H9 (cell line): ENCODE measurements at regions not wholly inside any gene's neighbourhood (a gene's known extent, or its start where the extent isn't known, plus 50 kb on each side); places are given as distances from the start of the nearest gene placed in this dataset.
"Not testable (repeated sequence)": the region's sequence is repeated elsewhere in the genome, so short reads cannot be mapped to it uniquely, and the experiment has no call there.

Experiments used
- DNase-seq: peaks from one replicate; pipeline ENCODE4 v3.0.0-alpha.2; 2017
- H2AFZ ChIP-seq: one replicate; pipeline ENCODE4 v1.6.1; 2013; ENCODE audit warnings: mild to moderate bottlenecking, low read length, control low read depth, moderate library complexity
- H2AK5ac ChIP-seq: 2 replicates; pipeline ENCODE4 v1.6.1; 2013; ENCODE audit warnings: low read length, control low read depth, mixed read lengths; ENCODE audit not compliant: insufficient read length
- H2BK120ac ChIP-seq: one replicate; pipeline ENCODE4 v1.6.1; 2013; ENCODE audit warnings: low read depth, mild to moderate bottlenecking, low read length, control low read depth, inconsistent platforms; ENCODE audit not compliant: poor library complexity, severe bottlenecking
- H2BK12ac ChIP-seq: 2 replicates; pipeline ENCODE4 v1.6.1; 2013; ENCODE audit warnings: low read length, control low read depth, mixed read lengths, low read depth; ENCODE audit not compliant: insufficient read length
- H2BK15ac ChIP-seq: 2 replicates; pipeline ENCODE4 v1.6.1; 2013; ENCODE audit warnings: low read depth, low read length, control low read depth
- H2BK20ac ChIP-seq: one replicate; pipeline ENCODE4 v1.6.1; 2013; ENCODE audit warnings: low read depth, mild to moderate bottlenecking, low read length, control low read depth, inconsistent platforms; ENCODE audit not compliant: poor library complexity, severe bottlenecking
- H2BK5ac ChIP-seq: 2 replicates; pipeline ENCODE4 v1.6.1; 2013; ENCODE audit warnings: low read length, control low read depth, mixed read lengths; ENCODE audit not compliant: insufficient read length
- H3K14ac ChIP-seq: 2 replicates; pipeline ENCODE4 v1.6.1; 2013; ENCODE audit warnings: low read length, control low read depth; ENCODE audit not compliant: insufficient read depth
- H3K18ac ChIP-seq: 2 replicates; pipeline ENCODE4 v1.6.1; 2013; ENCODE audit warnings: low read depth, mild to moderate bottlenecking, mixed read lengths, low read length, control low read depth; ENCODE audit not compliant: insufficient read length
- H3K23ac ChIP-seq: 2 replicates; pipeline ENCODE4 v1.6.1; 2013; ENCODE audit warnings: low read length, control low read depth, mixed read lengths, low read depth; ENCODE audit not compliant: insufficient read length
- H3K23me2 ChIP-seq: 2 replicates; pipeline ENCODE4 v1.6.1; 2013; ENCODE audit warnings: low read depth, mild to moderate bottlenecking, mixed read lengths, low read length, control low read depth; ENCODE audit not compliant: insufficient read length, poor library complexity, severe bottlenecking
- H3K27ac ChIP-seq: 2 replicates; pipeline ENCODE4 v1.5.1; 2013; ENCODE audit warnings: low read length, control low read depth, mixed read lengths, low read depth; ENCODE audit not compliant: insufficient read length
- H3K27me3 ChIP-seq: 2 replicates; pipeline ENCODE4 v1.6.1; 2013; ENCODE audit warnings: low read length, control low read depth, inconsistent platforms; ENCODE audit not compliant: insufficient read depth
- H3K4ac ChIP-seq: 2 replicates; pipeline ENCODE4 v1.6.1; 2013; ENCODE audit warnings: low read depth, mild to moderate bottlenecking, control low read depth, inconsistent platforms, low read length, moderate library complexity
- H3K4me1 ChIP-seq: 2 replicates; pipeline ENCODE4 v1.6.1; 2013; ENCODE audit warnings: low read length, control low read depth, inconsistent platforms; ENCODE audit not compliant: insufficient read depth
- H3K4me2 ChIP-seq: 2 replicates; pipeline ENCODE4 v1.6.1; 2013; ENCODE audit warnings: low read length, control low read depth, mixed read lengths; ENCODE audit not compliant: insufficient read length, insufficient read depth
- H3K56ac ChIP-seq: 2 replicates; pipeline ENCODE4 v1.6.1; 2013; ENCODE audit warnings: low read depth, mild to moderate bottlenecking, mixed read lengths, low read length, control low read depth; ENCODE audit not compliant: insufficient read length
- H3K79me1 ChIP-seq: 2 replicates; pipeline ENCODE4 v1.6.1; 2013; ENCODE audit warnings: low read depth, mild to moderate bottlenecking, moderate library complexity, low read length, control low read depth, inconsistent platforms; ENCODE audit not compliant: insufficient read depth, poor library complexity, severe bottlenecking
- H3K79me2 ChIP-seq: 2 replicates; pipeline ENCODE4 v1.6.1; 2013; ENCODE audit warnings: low read length, control low read depth, inconsistent platforms; ENCODE audit not compliant: insufficient read depth
- H3K9ac ChIP-seq: 2 replicates; pipeline ENCODE4 v1.6.1; 2013; ENCODE audit warnings: low read length, control low read depth, mixed read lengths; ENCODE audit not compliant: insufficient read length; ENCODE audit errors: extremely low read depth
- H3K9me3 ChIP-seq: one replicate; pipeline ENCODE4 v1.6.1; 2013; ENCODE audit warnings: low read depth, low read length, inconsistent platforms; ENCODE audit not compliant: control insufficient read depth
- H3T11ph ChIP-seq: one replicate; pipeline ENCODE4 v1.6.1; 2013; ENCODE audit warnings: mild to moderate bottlenecking, low read length, control low read depth, inconsistent platforms
- H4K20me1 ChIP-seq: one replicate; pipeline ENCODE4 v1.6.1; 2013; ENCODE audit not compliant: control insufficient read depth, insufficient read length, insufficient read depth
- H4K5ac ChIP-seq: 2 replicates; pipeline ENCODE4 v1.6.1; 2013; ENCODE audit warnings: low read depth, mild to moderate bottlenecking, mixed read lengths, low read length, control low read depth; ENCODE audit not compliant: insufficient read length
- H4K8ac ChIP-seq: replicated peaks from 2 replicates; pipeline ENCODE4 v1.6.1; 2013; ENCODE audit warnings: low read length, control low read depth, mixed read lengths, low read depth; ENCODE audit not compliant: insufficient read length
- H4K91ac ChIP-seq: 2 replicates; pipeline ENCODE4 v1.6.1; 2013; ENCODE audit warnings: low read depth, mild to moderate bottlenecking, moderate library complexity, mixed read lengths, low read length, control low read depth; ENCODE audit not compliant: insufficient read length
- H3K27ac Mint-ChIP-seq, 3 experiments: 2 replicates in 2 of 3; 3 replicates in 1 of 3; pipeline ENCODE4 v1.8.0; 2020 to 2021; ENCODE audit warnings: mixed read lengths in 3 of 3, mild to moderate bottlenecking in 1 of 3, moderate library complexity in 1 of 3
- H3K27me3 Mint-ChIP-seq: 2 replicates; pipeline ENCODE4 v1.8.0; 2021; ENCODE audit warnings: low read depth, mild to moderate bottlenecking, moderate library complexity, mixed read lengths
- H3K36me3 Mint-ChIP-seq, 3 experiments: 2 replicates in 2 of 3; 3 replicates in 1 of 3; pipeline ENCODE4 v1.8.0; 2020 to 2021; ENCODE audit warnings: low read depth in 3 of 3, mixed read lengths in 3 of 3; ENCODE audit not compliant: insufficient read depth in 1 of 3
- H3K4me1 Mint-ChIP-seq, 2 experiments: 2 replicates each; pipeline ENCODE4 v1.8.0; 2020; ENCODE audit warnings: mixed read lengths in 2 of 2
- H3K4me3 Mint-ChIP-seq, 2 experiments: 2 replicates in 1 of 2; 3 replicates in 1 of 2; pipeline ENCODE4 v1.8.0; 2020 to 2021; ENCODE audit warnings: mild to moderate bottlenecking in 2 of 2, mixed read lengths in 2 of 2, moderate library complexity in 1 of 2
- H3K9me3 Mint-ChIP-seq, 2 experiments: 2 replicates in 1 of 2; 3 replicates in 1 of 2; pipeline ENCODE4 v1.8.0; 2020; ENCODE audit warnings: mild to moderate bottlenecking in 2 of 2, mixed read lengths in 2 of 2, moderate library complexity in 1 of 2
- WGBS: extraction: QIAGEN DNeasy Blood & Tissue Kit; methylation state at CpG from one replicate; pipeline ENCODE4 v1.1.7; 2013; ENCODE audit warnings: missing lambda C conversion rate, low lambda C conversion rate, mixed read lengths; ENCODE audit not compliant: insufficient read length; ENCODE audit errors: extremely low coverage; 5-methylcytosine and 5-hydroxymethylcytosine counted together
- TF ChIP-seq, protein P1 (sequence below): fragments of 200-600 bp; sonication (generic); conservative IDR thresholded peaks from 3 replicates; pipeline ENCODE4 v1.8.0; 2021; ENCODE audit warnings: antibody characterized with exemption, mild to moderate bottlenecking

DNA sequence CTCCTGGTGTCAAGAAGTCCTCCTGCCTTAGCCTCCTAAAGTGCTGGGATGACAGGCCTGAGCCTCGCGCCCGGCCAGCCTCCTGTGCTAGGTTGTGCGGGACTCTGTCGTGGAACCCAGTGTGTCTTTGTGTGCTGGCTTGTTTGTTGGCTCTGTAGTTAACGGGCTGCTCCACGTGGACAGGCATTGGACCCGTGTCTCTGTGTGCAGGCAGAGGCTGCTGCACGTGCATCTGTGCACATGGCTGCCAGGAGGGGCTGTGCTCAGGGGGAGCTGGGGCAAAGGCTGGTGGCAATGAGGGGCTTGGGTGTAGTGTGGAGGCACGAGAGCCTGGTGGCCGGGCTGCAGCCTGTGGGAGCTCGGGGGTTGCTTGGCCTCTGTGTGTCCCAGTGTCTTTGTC lies 121.3 kb upstream of the ALDH3B2 start:
- H3K4me3 Mint-ChIP-seq: no peak overlapping the region

DNA sequence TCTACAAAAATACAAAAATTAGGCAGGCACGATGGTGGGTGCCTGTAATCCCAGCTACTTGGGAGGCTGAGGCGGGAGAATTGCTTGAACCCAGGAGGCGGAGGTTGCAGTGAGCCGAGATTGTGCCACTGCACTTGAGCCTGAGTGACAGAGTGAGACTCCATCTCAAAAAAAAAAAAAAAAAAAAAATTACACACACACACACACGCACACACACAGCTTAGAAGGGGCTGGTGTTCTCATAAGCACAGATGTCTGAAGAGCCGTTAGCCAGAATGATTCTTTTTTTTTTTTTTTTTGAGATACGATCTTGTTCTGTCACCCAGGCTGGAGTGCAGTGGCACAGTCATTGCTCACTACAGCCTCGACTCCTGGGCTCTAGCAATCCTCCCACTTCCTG lies 119.3 kb upstream of the ALDH3B2 start:
- H3K4ac ChIP-seq, H3T11ph ChIP-seq, H2BK20ac ChIP-seq: not testable (repeated sequence)

More for the DNA sequence above, 121.3 kb upstream of the ALDH3B2 start:
- no peaks in the 10 kb centered on the region for H3K36me3 Mint-ChIP-seq
- Histone ChIP-seq H2AK5ac (no peak overlapping the region), H2BK15ac (no peak overlapping the region), H4K8ac (no peak overlapping the region), H2BK20ac (no peak overlapping the region), H2BK120ac (no peak overlapping the region), H4K91ac (no peak overlapping the region), H2BK12ac (no peak overlapping the region), H3K4ac (no peak overlapping the region), H3K27ac (no peak overlapping the region), H3K79me2 (no peaks in the 10 kb centered on the region), H3K23me2 (no peaks in the 10 kb centered on the region), H3K9ac (no peak overlapping the region), H3K4me2 (no peak overlapping the region), H3K56ac (no peak overlapping the region), H3T11ph (no peak overlapping the region), H3K14ac (no peak overlapping the region), H3K79me1 (no peaks in the 10 kb centered on the region), H3K27me3 (no peaks in the 10 kb centered on the region), H4K20me1 (no peaks in the 10 kb centered on the region), H3K4me1 (no peaks in the 10 kb centered on the region; the same call in 1 of the 2 replicates), H4K5ac (no peak overlapping the region), H3K18ac (no peak overlapping the region), H2BK5ac (no peak overlapping the region), H2AFZ (no peak overlapping the region), H3K9me3 (no peaks in the 10 kb centered on the region), H3K23ac (no peak overlapping the region)
- H3K9me3 Mint-ChIP-seq: no peaks in the 10 kb centered on the region
- H3K4me1 Mint-ChIP-seq: peaks cover 13 to 15% of the 10 kb centered on the region in 2 experiments
- no peak overlapping the region for H3K27ac Mint-ChIP-seq
- WGBS: no CpG with 5 or more reads among the region's 12 CpGs
- TF ChIP-seq, protein P1, sequence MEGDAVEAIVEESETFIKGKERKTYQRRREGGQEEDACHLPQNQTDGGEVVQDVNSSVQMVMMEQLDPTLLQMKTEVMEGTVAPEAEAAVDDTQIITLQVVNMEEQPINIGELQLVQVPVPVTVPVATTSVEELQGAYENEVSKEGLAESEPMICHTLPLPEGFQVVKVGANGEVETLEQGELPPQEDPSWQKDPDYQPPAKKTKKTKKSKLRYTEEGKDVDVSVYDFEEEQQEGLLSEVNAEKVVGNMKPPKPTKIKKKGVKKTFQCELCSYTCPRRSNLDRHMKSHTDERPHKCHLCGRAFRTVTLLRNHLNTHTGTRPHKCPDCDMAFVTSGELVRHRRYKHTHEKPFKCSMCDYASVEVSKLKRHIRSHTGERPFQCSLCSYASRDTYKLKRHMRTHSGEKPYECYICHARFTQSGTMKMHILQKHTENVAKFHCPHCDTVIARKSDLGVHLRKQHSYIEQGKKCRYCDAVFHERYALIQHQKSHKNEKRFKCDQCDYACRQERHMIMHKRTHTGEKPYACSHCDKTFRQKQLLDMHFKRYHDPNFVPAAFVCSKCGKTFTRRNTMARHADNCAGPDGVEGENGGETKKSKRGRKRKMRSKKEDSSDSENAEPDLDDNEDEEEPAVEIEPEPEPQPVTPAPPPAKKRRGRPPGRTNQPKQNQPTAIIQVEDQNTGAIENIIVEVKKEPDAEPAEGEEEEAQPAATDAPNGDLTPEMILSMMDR: no peak
- no peaks in the 10 kb centered on the region for H3K27me3 Mint-ChIP-seq
- DNase-seq: no peak

More for the DNA sequence above, 119.3 kb upstream of the ALDH3B2 start:
- not testable (repeated sequence) for H2BK5ac ChIP-seq, H4K5ac ChIP-seq, H4K91ac ChIP-seq, H2BK15ac ChIP-seq, H3K4me2 ChIP-seq, H3K4me3 Mint-ChIP-seq, H2BK12ac ChIP-seq, H3K79me2 ChIP-seq, H4K20me1 ChIP-seq, H3K27ac Mint-ChIP-seq, H3K27ac ChIP-seq, H3K9ac ChIP-seq, H3K27me3 ChIP-seq, H3K56ac ChIP-seq, DNase-seq, H3K18ac ChIP-seq, H3K9me3 ChIP-seq, H3K23ac ChIP-seq, H2BK120ac ChIP-seq, H3K14ac ChIP-seq, H2AK5ac ChIP-seq, H3K23me2 ChIP-seq, H3K79me1 ChIP-seq, H4K8ac ChIP-seq, H3K9me3 Mint-ChIP-seq, H3K27me3 Mint-ChIP-seq, H2AFZ ChIP-seq, H3K36me3 Mint-ChIP-seq, H3K4me1 ChIP-seq
- H3K4me1 Mint-ChIP-seq: peaks cover 10 to 12% of the 10 kb centered on the region in 2 experiments
- no CpG with 5 or more reads among the region's 8 CpGs for WGBS
